HUES48 (cell line): ENCODE measurements at regions not wholly inside any gene's neighbourhood (a gene's known extent, or its start where the extent isn't known, plus 50 kb on each side); places are given as distances from the start of the nearest gene placed in this dataset.

Source experiments
- H3K27ac ChIP-seq: one replicate; pipeline ENCODE4 v1.7.0; 2013; ENCODE audit warnings: low read depth, low read length, inconsistent platforms
- H3K27me3 ChIP-seq: 2 replicates; pipeline ENCODE4 v1.6.1; 2013; ENCODE audit warnings: mild to moderate bottlenecking, low read length; ENCODE audit not compliant: control insufficient read depth, insufficient read depth
- H3K36me3 ChIP-seq: 2 replicates; pipeline ENCODE4 v1.6.1; 2013; ENCODE audit warnings: low read length; ENCODE audit not compliant: control insufficient read depth, insufficient read depth
- H3K4me1 ChIP-seq: 2 replicates; pipeline ENCODE4 v1.6.1; 2013; ENCODE audit warnings: mild to moderate bottlenecking, low read length; ENCODE audit not compliant: control insufficient read depth, insufficient read depth
- H3K4me3 ChIP-seq: 2 replicates; pipeline ENCODE4 v1.5.1; 2013; ENCODE audit warnings: mild to moderate bottlenecking, low read depth, low read length
- H3K9ac ChIP-seq: 2 replicates; pipeline ENCODE4 v1.6.1; 2013; ENCODE audit warnings: mild to moderate bottlenecking, low read depth, low read length, moderate library complexity
- H3K9me3 ChIP-seq: 2 replicates; pipeline ENCODE4 v1.6.1; 2013; ENCODE audit warnings: low read length; ENCODE audit not compliant: control insufficient read depth, insufficient read depth

- Histone ChIP-seq H3K4me1 (no peaks in the 10 kb centered on the region), H3K9ac (no peak overlapping the region), H3K36me3 (no peaks in the 10 kb centered on the region), H3K27ac (no peak overlapping the region), H3K4me3 (no peak overlapping the region), H3K27me3 (no peaks in the 10 kb centered on the region), H3K9me3 (no peaks in the 10 kb centered on the region)
These were observed 210.2 kb downstream of the ARPP21 start for GRCh38 chr3:35849496-35849895.

GRCh38 chr3:35849963-35850362, 210.6 kb downstream of the ARPP21 start:
- H3K9ac ChIP-seq: no peak overlapping the region
- no peaks in the 10 kb centered on the region for H3K27me3 ChIP-seq
- no peaks in the 10 kb centered on the region for H3K36me3 ChIP-seq
- H3K9me3 ChIP-seq: no peaks in the 10 kb centered on the region
- H3K4me1 ChIP-seq: no peaks in the 10 kb centered on the region
- H3K4me3 ChIP-seq: no peak overlapping the region
- H3K27ac ChIP-seq: no peak overlapping the region

GRCh38 chr3:35857004-35857403, 217.7 kb downstream of the ARPP21 start:
- no peaks in the 10 kb centered on the region for H3K9me3 ChIP-seq
- no peak overlapping the region for H3K9ac ChIP-seq
- H3K36me3 ChIP-seq: no peaks in the 10 kb centered on the region
- H3K4me1 ChIP-seq: no peaks in the 10 kb centered on the region
- no peak overlapping the region for H3K4me3 ChIP-seq
- no peak overlapping the region for H3K27ac ChIP-seq
- no peaks in the 10 kb centered on the region for H3K27me3 ChIP-seq

GRCh38 chr3:35862057-35862456, 222.7 kb downstream of the ARPP21 start:
- H3K9me3 ChIP-seq: no peaks in the 10 kb centered on the region
- H3K4me3 ChIP-seq: no peak overlapping the region
- no peaks in the 10 kb centered on the region for H3K36me3 ChIP-seq
- H3K9ac ChIP-seq: no peak overlapping the region
- no peak overlapping the region for H3K27ac ChIP-seq
- H3K27me3 ChIP-seq: no peaks in the 10 kb centered on the region
- H3K4me1 ChIP-seq: no peaks in the 10 kb centered on the region

- no peaks in the 10 kb centered on the region for H3K36me3 ChIP-seq
- no peak overlapping the region for H3K27ac ChIP-seq
These were observed 225.5 kb downstream of the ARPP21 start for GRCh38 chr3:35864871-35865270.

GRCh38 chr3:35867791-35868190, 228.5 kb downstream of the ARPP21 start:
- no peaks in the 10 kb centered on the region for H3K4me1 ChIP-seq

More at GRCh38 chr3:35864871-35865270, 225.5 kb downstream of the ARPP21 start:
- Histone ChIP-seq H3K27me3 (no peaks in the 10 kb centered on the region), H3K9me3 (no peaks in the 10 kb centered on the region), H3K9ac (no peak overlapping the region), H3K4me1 (no peaks in the 10 kb centered on the region), H3K4me3 (no peak overlapping the region)

GRCh38 chr3:35871009-35871408, 231.7 kb downstream of the ARPP21 start:
- H3K4me1 ChIP-seq: no peaks in the 10 kb centered on the region
- no peak overlapping the region for H3K4me3 ChIP-seq
- no peak overlapping the region for H3K9ac ChIP-seq
- H3K9me3 ChIP-seq: no peaks in the 10 kb centered on the region
- H3K27me3 ChIP-seq: no peaks in the 10 kb centered on the region
- H3K36me3 ChIP-seq: no peaks in the 10 kb centered on the region
- H3K27ac ChIP-seq: no peak overlapping the region

More at GRCh38 chr3:35867791-35868190, 228.5 kb downstream of the ARPP21 start:
- H3K27ac ChIP-seq: no peak overlapping the region
- H3K9ac ChIP-seq: no peak overlapping the region
- no peaks in the 10 kb centered on the region for H3K27me3 ChIP-seq
- H3K4me3 ChIP-seq: no peak overlapping the region
- no peaks in the 10 kb centered on the region for H3K9me3 ChIP-seq
- H3K36me3 ChIP-seq: no peaks in the 10 kb centered on the region

GRCh38 chr3:35883929-35884328, 244.6 kb downstream of the ARPP21 start:
- no peak overlapping the region for H3K4me3 ChIP-seq
- no peaks in the 10 kb centered on the region for H3K36me3 ChIP-seq
- H3K27ac ChIP-seq: no peak overlapping the region
- H3K9me3 ChIP-seq: peaks cover 10% of the 10 kb centered on the region; the same call in 1 of the 2 replicates
- no peaks in the 10 kb centered on the region for H3K4me1 ChIP-seq
- H3K27me3 ChIP-seq: no peaks in the 10 kb centered on the region
- H3K9ac ChIP-seq: no peak overlapping the region

- no peak overlapping the region for H3K4me3 ChIP-seq
- no peaks in the 10 kb centered on the region for H3K36me3 ChIP-seq
These were observed 255.4 kb downstream of the ARPP21 start for GRCh38 chr3:35894735-35895134.

GRCh38 chr3:35899245-35899644, 259.9 kb downstream of the ARPP21 start:
- peaks cover 5% of the 10 kb centered on the region; the same call in 1 of the 2 replicates for H3K4me1 ChIP-seq

More at GRCh38 chr3:35894735-35895134, 255.4 kb downstream of the ARPP21 start:
- Histone ChIP-seq H3K9me3 (peaks cover 2% of the 10 kb centered on the region; the same call in 1 of the 2 replicates), H3K27me3 (no peaks in the 10 kb centered on the region), H3K4me1 (peaks cover 12% of the 10 kb centered on the region), H3K9ac (no peak overlapping the region), H3K27ac (no peak overlapping the region)

GRCh38 chr3:35900079-35900478, 260.8 kb downstream of the ARPP21 start:
- Histone ChIP-seq H3K9me3 (peaks cover under 1% of the 10 kb centered on the region; the same call in 1 of the 2 replicates), H3K27ac (no peak overlapping the region), H3K27me3 (no peaks in the 10 kb centered on the region), H3K9ac (no peak overlapping the region), H3K4me1 (peaks cover 11% of the 10 kb centered on the region), H3K4me3 (no peak overlapping the region), H3K36me3 (no peaks in the 10 kb centered on the region)

More at GRCh38 chr3:35899245-35899644, 259.9 kb downstream of the ARPP21 start:
- no peak overlapping the region for H3K9ac ChIP-seq
- H3K36me3 ChIP-seq: no peaks in the 10 kb centered on the region
- no peak overlapping the region for H3K4me3 ChIP-seq
- peaks cover 2% of the 10 kb centered on the region; the same call in 1 of the 2 replicates for H3K9me3 ChIP-seq
- no peak overlapping the region for H3K27ac ChIP-seq
- no peaks in the 10 kb centered on the region for H3K27me3 ChIP-seq
